H1 (cell line): ENCODE measurements at regions not wholly inside any gene's neighbourhood (a gene's known extent, or its start where the extent isn't known, plus 50 kb on each side); places are given as distances from the start of the nearest gene placed in this dataset.

Experiments used
- ASH2L ChIP-seq: fragments of 200-600, 300-600 bp; sonication (generic); IDR thresholded peaks from one replicate; pipeline ENCODE4 v1.7.1; 2017; ENCODE audit warnings: low read length
- CHD1 ChIP-seq: IDR thresholded peaks from 2 replicates; pipeline ENCODE4 v1.6.1; 2012; ENCODE audit warnings: low read depth, low read length, improper control_type of control experiment
- CHD2 ChIP-seq: IDR thresholded peaks from 2 replicates; pipeline ENCODE4 v1.6.1; 2012; ENCODE audit warnings: low read length, improper control_type of control experiment
- EGR1 ChIP-seq: IDR thresholded peaks from 2 replicates; pipeline ENCODE4 v1.6.1; 2011; ENCODE audit warnings: low read depth, low read length, borderline replicate concordance
- FOSL1 ChIP-seq: IDR thresholded peaks from 2 replicates; pipeline ENCODE4 v1.6.1; 2011; ENCODE audit warnings: mild to moderate bottlenecking, low read depth, low read length, moderate library complexity; ENCODE audit not compliant: insufficient read depth
- HDAC2 ChIP-seq, 2 experiments: fragments of 300-600 bp in 1 of 2; sonication (generic) in 1 of 2; IDR thresholded peaks; 2 replicates each; pipeline ENCODE4 v1.6.1; 2011 to 2012; ENCODE audit warnings: low read depth in 2 of 2, low read length in 2 of 2, mild to moderate bottlenecking in 2 of 2, moderate library complexity in 2 of 2, borderline replicate concordance in 1 of 2, inconsistent platforms in 1 of 2
- HDAC6 ChIP-seq: IDR thresholded peaks from one replicate; pipeline ENCODE4 v1.7.1; 2012; ENCODE audit warnings: low read depth, mild to moderate bottlenecking, inconsistent platforms, low read length, moderate library complexity
- KDM4A ChIP-seq: IDR thresholded peaks from one replicate; pipeline ENCODE4 v1.7.1; 2012; ENCODE audit warnings: low read depth, mild to moderate bottlenecking, moderate library complexity, low read length, inconsistent platforms; ENCODE audit not compliant: severe bottlenecking
- KDM5A ChIP-seq: fragments of 200-600 bp; IDR thresholded peaks from 2 replicates; pipeline ENCODE4 v1.7.1; 2012; ENCODE audit warnings: mild to moderate bottlenecking, low read length, inconsistent platforms, mixed read lengths
- MAFK ChIP-seq: IDR thresholded peaks from 2 replicates; pipeline ENCODE4 v1.6.1; 2012; ENCODE audit warnings: low read depth, mild to moderate bottlenecking, improper control_type of control experiment, low read length
- MAX ChIP-seq: IDR thresholded peaks from 2 replicates; pipeline ENCODE4 v1.6.1; 2012; ENCODE audit warnings: inconsistent platforms
- NRF1 ChIP-seq: IDR thresholded peaks from 2 replicates; pipeline ENCODE4 v1.6.1; 2011; ENCODE audit warnings: mild to moderate bottlenecking, low read depth, low read length, improper control_type of control experiment
- PHF8 ChIP-seq: fragments of 200-600 bp; sonication (generic); conservative IDR thresholded peaks from 2 replicates; pipeline ENCODE4 v1.7.1; 2012; ENCODE audit warnings: low read depth, mild to moderate bottlenecking, inconsistent platforms, low read length, moderate library complexity
- RBBP5 ChIP-seq: IDR thresholded peaks from 2 replicates; pipeline ENCODE4 v1.7.1; 2012; ENCODE audit warnings: low read depth, mild to moderate bottlenecking, inconsistent platforms, low read length, moderate library complexity, borderline replicate concordance
- RFX5 ChIP-seq: IDR thresholded peaks from 2 replicates; pipeline ENCODE4 v1.6.1; 2011; ENCODE audit warnings: low read depth, low read length, improper control_type of control experiment, borderline replicate concordance
- RXRA ChIP-seq: IDR thresholded peaks from 2 replicates; pipeline ENCODE4 v1.6.1; 2011; ENCODE audit warnings: low read depth, mild to moderate bottlenecking, low read length, moderate library complexity; ENCODE audit not compliant: insufficient read depth
- SIRT6 ChIP-seq: IDR thresholded peaks from one replicate; pipeline ENCODE4 v1.7.1; 2012; ENCODE audit warnings: low read length, inconsistent platforms
- SP4 ChIP-seq: IDR thresholded peaks from 2 replicates; pipeline ENCODE4 v1.6.1; 2012; ENCODE audit warnings: low read length, inconsistent platforms
- SUZ12 ChIP-seq: fragments of 200-600 bp; sonication (generic); IDR thresholded peaks from 2 replicates; pipeline ENCODE4 v1.6.1; 2012; ENCODE audit warnings: mild to moderate bottlenecking, inconsistent platforms, low read length, moderate library complexity, mixed read lengths
- TAF1 ChIP-seq: IDR thresholded peaks from 2 replicates; pipeline ENCODE4 v1.6.1; 2011; ENCODE audit warnings: mild to moderate bottlenecking, low read depth, low read length
- TAF7 ChIP-seq: optimal IDR thresholded peaks from 2 replicates; pipeline ENCODE3; 2011; ENCODE audit warnings: low read depth, mild to moderate bottlenecking, inconsistent platforms, low read length, moderate library complexity, borderline replicate concordance
- TCF12 ChIP-seq: IDR thresholded peaks from 2 replicates; pipeline ENCODE4 v1.6.1; 2011; ENCODE audit warnings: low read depth, mild to moderate bottlenecking, low read length
- TEAD4 ChIP-seq: IDR thresholded peaks from 2 replicates; pipeline ENCODE4 v1.6.1; 2012; ENCODE audit warnings: low read depth, low read length, inconsistent platforms, mixed read lengths
- TF ChIP-seq, protein P1 (sequence below): IDR thresholded peaks from 2 replicates; pipeline ENCODE4 v1.6.1; 2011; ENCODE audit warnings: low read depth, mild to moderate bottlenecking, low read length; ENCODE audit not compliant: insufficient read depth
- TF ChIP-seq, protein P2 (sequence below): IDR thresholded peaks from 2 replicates; pipeline ENCODE4 v1.6.1; 2012; ENCODE audit warnings: inconsistent platforms

GRCh38 chr4:3880615-3881120 is 114.5 kb downstream of the ADRA2C start (continued):
- TF ChIP-seq SIRT6 (no peak), RBBP5 (no peak), CHD2 (no peak), TAF7 (no peak), TEAD4 (no peak), MAX (0 out of 2 replicates have a peak, but pooled peaks have one; percentile 16), TCF12 (no peak), SUZ12 (no peak), TAF1 (no peak), MAFK (peak; percentile 37; the same call in 1 of the 2 replicates), ASH2L (no peak), RFX5 (no peak), FOSL1 (no peak), HDAC6 (no peak), SP4 (no peak), KDM5A (no peak), KDM4A (no peak), HDAC2 (IDR thresholded peaks at IDR 0.05; ENCODE audit: borderline replicate concordance in 1 of 2, low read depth in 2 of 2, low read length in 2 of 2) (no peak), RXRA (no peak), CHD1 (no peak), EGR1 (0 out of 2 replicates have a peak, but pooled peaks have one; percentile 25), PHF8 (no peak), NRF1 (no peak)
- TF ChIP-seq, protein P1, sequence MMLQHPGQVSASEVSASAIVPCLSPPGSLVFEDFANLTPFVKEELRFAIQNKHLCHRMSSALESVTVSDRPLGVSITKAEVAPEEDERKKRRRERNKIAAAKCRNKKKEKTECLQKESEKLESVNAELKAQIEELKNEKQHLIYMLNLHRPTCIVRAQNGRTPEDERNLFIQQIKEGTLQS = 0 out of 2 replicates have a peak, but pooled peaks have one; percentile 11
- TF ChIP-seq, protein P2, sequence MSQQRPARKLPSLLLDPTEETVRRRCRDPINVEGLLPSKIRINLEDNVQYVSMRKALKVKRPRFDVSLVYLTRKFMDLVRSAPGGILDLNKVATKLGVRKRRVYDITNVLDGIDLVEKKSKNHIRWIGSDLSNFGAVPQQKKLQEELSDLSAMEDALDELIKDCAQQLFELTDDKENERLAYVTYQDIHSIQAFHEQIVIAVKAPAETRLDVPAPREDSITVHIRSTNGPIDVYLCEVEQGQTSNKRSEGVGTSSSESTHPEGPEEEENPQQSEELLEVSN = peak; percentile 53
